Loucy (cell line): ENCODE measurements at regions not wholly inside any gene's neighbourhood (a gene's known extent, or its start where the extent isn't known, plus 50 kb on each side); places are given as distances from the start of the nearest gene placed in this dataset.

Experiments
- EZH2phosphoT487 ChIP-seq: fragments of 200-600 bp; IDR thresholded peaks from 2 replicates; pipeline ENCODE4 v1.6.1; 2018; ENCODE audit warnings: antibody characterized with exemption, mild to moderate bottlenecking, moderate library complexity, borderline replicate concordance
- TF ChIP-seq, protein P1 (sequence below): fragments of 200-600 bp; sonication (generic); conservative IDR thresholded peaks from 2 replicates; pipeline ENCODE4 v1.5.1; 2014; ENCODE audit warnings: mild to moderate bottlenecking, antibody characterized with exemption, low read length

DNA sequence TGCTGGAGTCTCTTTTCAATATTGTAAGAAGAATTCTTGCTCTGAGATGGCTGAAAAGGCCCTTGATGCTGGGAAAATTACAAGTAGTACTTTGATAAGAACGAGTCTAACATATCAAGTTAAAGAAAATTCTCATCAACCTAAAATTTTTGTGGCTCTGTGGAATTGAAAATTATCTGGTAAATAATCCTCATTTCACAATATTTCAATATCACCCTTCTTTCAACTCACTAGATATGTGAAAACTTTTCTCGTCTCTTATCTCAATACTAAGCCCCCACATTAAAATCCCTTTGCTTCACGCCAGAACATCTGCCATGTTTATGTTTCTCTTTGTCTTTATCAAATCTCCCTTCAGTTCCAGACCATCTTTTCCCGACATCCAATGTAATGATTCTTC lies 448.8 kb downstream of the ZNF516 start:
- TF ChIP-seq, protein P1, sequence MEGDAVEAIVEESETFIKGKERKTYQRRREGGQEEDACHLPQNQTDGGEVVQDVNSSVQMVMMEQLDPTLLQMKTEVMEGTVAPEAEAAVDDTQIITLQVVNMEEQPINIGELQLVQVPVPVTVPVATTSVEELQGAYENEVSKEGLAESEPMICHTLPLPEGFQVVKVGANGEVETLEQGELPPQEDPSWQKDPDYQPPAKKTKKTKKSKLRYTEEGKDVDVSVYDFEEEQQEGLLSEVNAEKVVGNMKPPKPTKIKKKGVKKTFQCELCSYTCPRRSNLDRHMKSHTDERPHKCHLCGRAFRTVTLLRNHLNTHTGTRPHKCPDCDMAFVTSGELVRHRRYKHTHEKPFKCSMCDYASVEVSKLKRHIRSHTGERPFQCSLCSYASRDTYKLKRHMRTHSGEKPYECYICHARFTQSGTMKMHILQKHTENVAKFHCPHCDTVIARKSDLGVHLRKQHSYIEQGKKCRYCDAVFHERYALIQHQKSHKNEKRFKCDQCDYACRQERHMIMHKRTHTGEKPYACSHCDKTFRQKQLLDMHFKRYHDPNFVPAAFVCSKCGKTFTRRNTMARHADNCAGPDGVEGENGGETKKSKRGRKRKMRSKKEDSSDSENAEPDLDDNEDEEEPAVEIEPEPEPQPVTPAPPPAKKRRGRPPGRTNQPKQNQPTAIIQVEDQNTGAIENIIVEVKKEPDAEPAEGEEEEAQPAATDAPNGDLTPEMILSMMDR: no peak
- no peak for TF ChIP-seq EZH2phosphoT487
